B cell (primary cell): ENCODE measurements at regions not wholly inside any gene's neighbourhood (a gene's known extent, or its start where the extent isn't known, plus 50 kb on each side); places are given as distances from the start of the nearest gene placed in this dataset.

Experiments used
- ATAC-seq: fragments of 200-7000 bp; cut with Tn5 transposase; one replicate; pipeline ENCODE4 v1.10.0; 2021; ENCODE audit warnings: low read depth, mild to moderate bottlenecking, moderate number of reproducible peaks, moderate library complexity
- CTCF ChIA-PET: fragments of 350-600 bp; sonication (Branson Sonifier 250); formaldehyde crosslinking; loops from one replicate; lab custom pipeline; 2021; ENCODE audit warnings: antibody characterized with exemption, inconsistent platforms; lab: Charles Lee
- POLR2A ChIA-PET: fragments of 350-600 bp; sonication (Branson Sonifier 250); formaldehyde crosslinking; loops from one replicate; lab custom pipeline; 2021; ENCODE audit warnings: antibody characterized with exemption; lab: Charles Lee
- DNase-seq: peaks from one replicate; pipeline ENCODE4 v3.0.0; 2013
- H2AFZ ChIP-seq: 2 replicates; pipeline ENCODE4 v1.6.1; 2012; ENCODE audit warnings: mild to moderate bottlenecking, low read depth, low read length; ENCODE audit not compliant: insufficient read depth, poor library complexity, severe bottlenecking
- H3K27ac ChIP-seq, 2 donors: 1 replicate in 1 of 2; 2 replicates in 1 of 2; pipeline ENCODE4 v1.5.1; 2012 to 2013; ENCODE audit warnings: low read length in 2 of 2, mild to moderate bottlenecking in 2 of 2, moderate library complexity in 1 of 2
- H3K27me3 ChIP-seq, 4 experiments: fragments of 200-600 bp in 1 of 4; sonication (generic) in 1 of 4; replicated peaks in 1 of 4; 1 replicate in 2 of 4; 2 replicates in 2 of 4; pipeline versions ENCODE4 v1.6.1 to v1.7.0; 2013 to 2016; ENCODE audit warnings: low read length in 3 of 4, mild to moderate bottlenecking in 2 of 4, mixed read lengths in 1 of 4, moderate library complexity in 1 of 4; ENCODE audit not compliant: insufficient read depth in 4 of 4, control insufficient read depth in 3 of 4; ENCODE audit errors: control extremely low read depth in 1 of 4
- H3K36me3 ChIP-seq, 2 experiments: replicated peaks in 1 of 2; 1 replicate in 1 of 2; 2 replicates in 1 of 2; pipeline versions ENCODE4 v1.6.1 to v1.7.1; 2013; ENCODE audit warnings: low read length in 1 of 2; ENCODE audit not compliant: insufficient read depth in 2 of 2, control insufficient read depth in 1 of 2; ENCODE audit errors: control extremely low read depth in 1 of 2, extremely low read depth in 1 of 2
- H3K4me1 ChIP-seq, 2 donors: fragments of 200-600 bp in 1 of 2; sonication (generic) in 1 of 2; 1 replicate in 1 of 2; 2 replicates in 1 of 2; pipeline versions ENCODE4 v1.5.1 to v1.6.1; 2013 to 2017; ENCODE audit warnings: low read length in 2 of 2; ENCODE audit not compliant: control insufficient read depth in 2 of 2, insufficient read depth in 2 of 2
- H3K4me2 ChIP-seq: replicated peaks from 2 replicates; pipeline ENCODE3; 2012; ENCODE audit warnings: mild to moderate bottlenecking, low read depth, low read length; ENCODE audit not compliant: poor library complexity, severe bottlenecking
- H3K4me3 ChIP-seq, 5 experiments: fragments of 200-600 bp in 1 of 5; sonication (generic) in 1 of 5; 1 replicate in 3 of 5; 2 replicates in 2 of 5; pipeline versions ENCODE4 v1.5.1 to v1.7.0; 2011 to 2016; ENCODE audit warnings: low read length in 4 of 5, mild to moderate bottlenecking in 4 of 5, low read depth in 2 of 5, control low read depth in 1 of 5, moderate library complexity in 1 of 5; ENCODE audit not compliant: insufficient read depth in 1 of 5; ENCODE audit errors: control extremely low read depth in 1 of 5, extremely low read depth in 1 of 5
- H3K79me2 ChIP-seq: fragments of 200-600 bp; sonication (generic); one replicate; pipeline ENCODE4 v1.6.0; 2016; ENCODE audit warnings: low read length; ENCODE audit not compliant: control insufficient read depth, insufficient read depth
- H3K9ac ChIP-seq: fragments of 200-600 bp; sonication (generic); 2 replicates; pipeline ENCODE4 v1.6.1; 2017; ENCODE audit warnings: mild to moderate bottlenecking, low read length, moderate library complexity
- H3K9me3 ChIP-seq, 3 donors: one replicate each; pipeline versions ENCODE4 v1.6.1 to v1.7.1; 2013; ENCODE audit warnings: low read length in 2 of 3; ENCODE audit not compliant: control insufficient read depth in 2 of 3, insufficient read depth in 1 of 3; ENCODE audit errors: control extremely low read depth in 1 of 3
- H4K20me1 ChIP-seq: 2 replicates; pipeline ENCODE4 v1.6.0; 2012; ENCODE audit warnings: mild to moderate bottlenecking, low read length; ENCODE audit not compliant: insufficient read depth, control insufficient read depth, poor library complexity, severe bottlenecking
- H3K27ac Mint-ChIP-seq: one replicate; pipeline ENCODE4 v1.8.0; 2021; ENCODE audit warnings: mixed read lengths
- H3K27me3 Mint-ChIP-seq: one replicate; pipeline ENCODE4 v1.8.0; 2021; ENCODE audit warnings: mixed read lengths
- H3K4me1 Mint-ChIP-seq: one replicate; pipeline ENCODE4 v1.8.0; 2021; ENCODE audit warnings: mixed read lengths
- H3K4me3 Mint-ChIP-seq: one replicate; pipeline ENCODE4 v1.8.0; 2021; ENCODE audit warnings: mixed read lengths
- H3K9me3 Mint-ChIP-seq: one replicate; pipeline ENCODE4 v1.8.0; 2022; ENCODE audit warnings: mixed read lengths; ENCODE audit not compliant: insufficient read depth
- EZH2 ChIP-seq: IDR thresholded peaks from 2 replicates; pipeline ENCODE4 v1.6.1; 2012; ENCODE audit warnings: borderline replicate concordance, low read depth, mild to moderate bottlenecking, moderate library complexity, low read length; ENCODE audit not compliant: insufficient read depth, poor library complexity, severe bottlenecking
- WGBS: methylation state at CpG from one replicate; pipeline ENCODE4 v1.1.5; 2013; ENCODE audit warnings: missing lambda C conversion rate; ENCODE audit not compliant: insufficient coverage; 5-methylcytosine and 5-hydroxymethylcytosine counted together
- intact Hi-C: fragments of 100-400 bp; cut with micrococcal nuclease; formaldehyde crosslinking; loops from one replicate; pipeline ENCODE4 v1.10.0; 2022
- TF ChIP-seq, protein P1 (sequence below): fragments of 200-600 bp; IDR thresholded peaks from one replicate; pipeline ENCODE4 v1.8.0; 2022; ENCODE audit warnings: antibody characterized with exemption, mild to moderate bottlenecking

DNA sequence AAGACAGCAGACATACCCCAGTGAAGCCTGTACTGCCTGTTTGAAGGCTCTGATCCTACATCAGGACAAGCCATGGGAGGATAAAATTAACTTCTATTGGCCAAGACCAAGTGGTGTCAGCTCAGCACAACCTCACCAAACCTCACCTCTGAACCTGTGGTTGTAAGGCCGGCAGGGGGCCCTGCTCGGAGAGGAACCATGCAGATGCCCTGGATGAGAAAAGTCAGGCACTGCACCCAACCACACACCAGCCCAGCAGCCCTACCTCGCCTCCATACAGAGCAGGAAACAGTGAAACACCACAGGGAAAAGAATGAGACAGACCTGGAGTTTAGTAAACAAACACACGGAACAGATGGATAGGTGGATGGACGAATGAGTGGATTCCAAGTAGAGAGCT lies 70.0 kb upstream of the PAX7 start:
- CTCF ChIA-PET, result interaction anchor here (0.7 kb wide), 1 partner anchor 55 kb away, joined by 3 read pairs; no protein-coding TSS in a partner anchor
- intact Hi-C loops, result no loop called here
- TF ChIP-seq, protein P1, sequence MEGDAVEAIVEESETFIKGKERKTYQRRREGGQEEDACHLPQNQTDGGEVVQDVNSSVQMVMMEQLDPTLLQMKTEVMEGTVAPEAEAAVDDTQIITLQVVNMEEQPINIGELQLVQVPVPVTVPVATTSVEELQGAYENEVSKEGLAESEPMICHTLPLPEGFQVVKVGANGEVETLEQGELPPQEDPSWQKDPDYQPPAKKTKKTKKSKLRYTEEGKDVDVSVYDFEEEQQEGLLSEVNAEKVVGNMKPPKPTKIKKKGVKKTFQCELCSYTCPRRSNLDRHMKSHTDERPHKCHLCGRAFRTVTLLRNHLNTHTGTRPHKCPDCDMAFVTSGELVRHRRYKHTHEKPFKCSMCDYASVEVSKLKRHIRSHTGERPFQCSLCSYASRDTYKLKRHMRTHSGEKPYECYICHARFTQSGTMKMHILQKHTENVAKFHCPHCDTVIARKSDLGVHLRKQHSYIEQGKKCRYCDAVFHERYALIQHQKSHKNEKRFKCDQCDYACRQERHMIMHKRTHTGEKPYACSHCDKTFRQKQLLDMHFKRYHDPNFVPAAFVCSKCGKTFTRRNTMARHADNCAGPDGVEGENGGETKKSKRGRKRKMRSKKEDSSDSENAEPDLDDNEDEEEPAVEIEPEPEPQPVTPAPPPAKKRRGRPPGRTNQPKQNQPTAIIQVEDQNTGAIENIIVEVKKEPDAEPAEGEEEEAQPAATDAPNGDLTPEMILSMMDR, result no peak
- TF ChIP-seq EZH2, result no peak
- 70% methylated on average over 4 of the region's 5 CpGs for WGBS
- Mint-ChIP-seq H3K4me3 (no peak overlapping the region), H3K9me3 (no peaks in the 10 kb centered on the region), H3K27ac (no peak overlapping the region), H3K4me1 (peaks cover 7% of the 10 kb centered on the region), H3K27me3 (peaks cover 53% of the 10 kb centered on the region)
- Histone ChIP-seq H3K79me2 (no peaks in the 10 kb centered on the region), H3K27ac (no peak overlapping the region), H3K9ac (no peak overlapping the region), H3K36me3 (no peaks in the 10 kb centered on the region), H3K27me3 (peaks cover 0 to 17% (median 7%) of the 10 kb centered on the region in 4 experiments), H3K4me2 (no peak overlapping the region), H4K20me1 (no peaks in the 10 kb centered on the region), H3K4me1 (no peaks in the 10 kb centered on the region), H3K9me3 (no peaks in the 10 kb centered on the region), H2AFZ (no peak overlapping the region), H3K4me3 (no peak overlapping the region)
- no peak for DNase-seq
- POLR2A ChIA-PET, result no interaction called here
- ATAC-seq, result no peak

DNA sequence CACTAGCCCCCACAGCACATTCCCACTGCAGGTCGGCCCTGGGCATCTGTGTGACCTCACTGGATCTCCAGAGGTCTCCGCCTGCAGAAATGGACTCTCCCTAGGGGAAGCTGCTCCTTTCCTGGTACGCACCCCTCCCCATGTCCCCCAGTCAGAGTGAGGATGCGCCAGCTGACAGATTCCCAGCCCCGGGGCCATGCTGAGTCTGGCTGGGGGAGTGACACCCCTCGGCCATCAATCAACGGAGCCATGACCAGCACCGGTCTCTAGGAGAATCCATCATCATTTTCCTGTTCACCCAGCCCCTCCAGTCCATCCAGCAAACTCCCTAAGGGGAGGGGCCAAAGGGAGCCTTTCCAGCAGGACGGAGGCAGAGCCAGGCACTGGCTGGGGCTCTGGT lies 68.7 kb upstream of the PAX7 start:
- Mint-ChIP-seq H3K4me1 (peaks cover 7% of the 10 kb centered on the region), H3K27me3 (peaks cover 51% of the 10 kb centered on the region), H3K4me3 (no peak overlapping the region), H3K9me3 (no peaks in the 10 kb centered on the region), H3K27ac (no peak overlapping the region)
- no peaks in the 10 kb centered on the region for H3K79me2 ChIP-seq
- POLR2A ChIA-PET, result no interaction called here
- H3K4me1 ChIP-seq, result no peaks in the 10 kb centered on the region
- H3K27me3 ChIP-seq, result peaks cover 0 to 13% (median 6%) of the 10 kb centered on the region in 4 experiments
- DNase-seq, result no peak
- intact Hi-C loops, result no loop called here
- no peak overlapping the region for H3K4me3 ChIP-seq
- no peak overlapping the region for H3K27ac ChIP-seq
- ATAC-seq, result no peak
- no peaks in the 10 kb centered on the region for H4K20me1 ChIP-seq
- H3K36me3 ChIP-seq, result no peaks in the 10 kb centered on the region
- no peak overlapping the region for H2AFZ ChIP-seq
- no peak overlapping the region for H3K4me2 ChIP-seq
- TF ChIP-seq, protein P1, result no peak
- no peak for TF ChIP-seq EZH2
- no peak overlapping the region for H3K9ac ChIP-seq
- 78% methylated on average over 5 of the region's 9 CpGs for WGBS
- H3K9me3 ChIP-seq, result no peaks in the 10 kb centered on the region
- CTCF ChIA-PET, result no interaction called here
